ENCODE measurements at regions not wholly inside any gene's neighbourhood (a gene's known extent, or its start where the extent isn't known, plus 50 kb on each side); places are given as distances from the start of the nearest gene placed in this dataset.
A peak's percentile ranks its signal among the peaks of the same experiment; 100 is the strongest.

GRCh38 chr12:68102731-68103130 lies 56.8 kb downstream of the IFNG start:
- no peaks in the 10 kb centered on the region for H3K9me3 Mint-ChIP-seq
- peaks cover 5% of the 10 kb centered on the region for H3K4me1 Mint-ChIP-seq
- no peak overlapping the region for H3K4me3 Mint-ChIP-seq
- no peak overlapping the region for H3K27ac Mint-ChIP-seq
- ATAC-seq (no peak), DNase-seq (ENCODE audit: low spot score in 2 of 2) (no peak)
- H3K36me3 Mint-ChIP-seq: no peaks in the 10 kb centered on the region

- Mint-ChIP-seq H3K4me3 (no peak overlapping the region), H3K9me3 (no peaks in the 10 kb centered on the region), H3K27ac (no peak overlapping the region), H3K4me1 (peaks cover 5% of the 10 kb centered on the region), H3K36me3 (no peaks in the 10 kb centered on the region)
- DNase-seq (ENCODE audit: low spot score in 2 of 2) (no peak), ATAC-seq (no peak)
Observed at GRCh38 chr12:68102163-68102562, 57.4 kb downstream of the IFNG start.

GRCh38 chr12:68100241-68100640 lies 59.3 kb downstream of the IFNG start:
- H3K4me3 Mint-ChIP-seq: no peak overlapping the region
- no peak overlapping the region for H3K27ac Mint-ChIP-seq
- peaks cover 5% of the 10 kb centered on the region for H3K4me1 Mint-ChIP-seq
- no peaks in the 10 kb centered on the region for H3K9me3 Mint-ChIP-seq
- H3K36me3 Mint-ChIP-seq: no peaks in the 10 kb centered on the region
- no peak for DNase-seq (ENCODE audit: low spot score in 2 of 2)
- ATAC-seq: no peak

- DNase-seq (ENCODE audit: low spot score in 2 of 2) (no peak), ATAC-seq (no peak)
- no peaks in the 10 kb centered on the region for H3K36me3 Mint-ChIP-seq
- H3K9me3 Mint-ChIP-seq: no peaks in the 10 kb centered on the region
- H3K4me1 Mint-ChIP-seq: peaks cover 5% of the 10 kb centered on the region
- H3K27ac Mint-ChIP-seq: no peak overlapping the region
- no peak overlapping the region for H3K4me3 Mint-ChIP-seq
Observed at GRCh38 chr12:68098939-68099338, 60.6 kb downstream of the IFNG start.

- H3K4me1 Mint-ChIP-seq: peaks cover 12% of the 10 kb centered on the region
- H3K4me3 Mint-ChIP-seq: no peak overlapping the region
- H3K27ac Mint-ChIP-seq: no peak overlapping the region
- ATAC-seq: no peak
- H3K9me3 Mint-ChIP-seq: no peaks in the 10 kb centered on the region
- DNase-seq (ENCODE audit: low spot score in 2 of 2): no peak
- peaks cover 6% of the 10 kb centered on the region for H3K36me3 Mint-ChIP-seq
Observed at GRCh38 chr12:68097386-68097785, 62.2 kb downstream of the IFNG start.

GRCh38 chr12:68094645-68095395 lies 64.7 kb downstream of the IFNG start:
- Mint-ChIP-seq H3K4me3 (peak overlapping the region; percentile 9), H3K4me1 (peaks cover 12% of the 10 kb centered on the region), H3K9me3 (peaks cover 6% of the 10 kb centered on the region), H3K27ac (peak overlapping the region; percentile 8), H3K36me3 (peaks cover 6% of the 10 kb centered on the region)
- DNase-seq (ENCODE audit: low spot score in 2 of 2) (no peak), ATAC-seq (peak; percentile 39)

- H3K36me3 Mint-ChIP-seq: peaks cover 6% of the 10 kb centered on the region
- H3K4me3 Mint-ChIP-seq: peak overlapping the region; percentile 9
- H3K4me1 Mint-ChIP-seq: peaks cover 11% of the 10 kb centered on the region
- peak overlapping the region; percentile 8 for H3K27ac Mint-ChIP-seq
- H3K9me3 Mint-ChIP-seq: peaks cover 11% of the 10 kb centered on the region
- no peak for ATAC-seq
- DNase-seq (ENCODE audit: low spot score in 2 of 2): no peak
Observed at GRCh38 chr12:68094195-68094594, 65.3 kb downstream of the IFNG start.

- Mint-ChIP-seq H3K27ac (peak overlapping the region; percentile 30), H3K36me3 (peaks cover 6% of the 10 kb centered on the region), H3K4me3 (no peak overlapping the region), H3K4me1 (peaks cover 8% of the 10 kb centered on the region), H3K9me3 (peaks cover 14% of the 10 kb centered on the region)
- ATAC-seq (no peak), DNase-seq (ENCODE audit: low spot score in 2 of 2) (no peak)
Observed at GRCh38 chr12:68092976-68093375, 66.6 kb downstream of the IFNG start.

- ATAC-seq: no peak
- H3K36me3 Mint-ChIP-seq: peaks cover 6% of the 10 kb centered on the region
Observed at GRCh38 chr12:68089101-68089500, 70.4 kb downstream of the IFNG start.

GRCh38 chr12:68086019-68086603 lies 73.4 kb downstream of the IFNG start:
- Mint-ChIP-seq H3K9me3 (peaks cover 21% of the 10 kb centered on the region), H3K36me3 (no peaks in the 10 kb centered on the region), H3K27ac (no peak overlapping the region), H3K4me3 (no peak overlapping the region), H3K4me1 (peaks cover 16% of the 10 kb centered on the region)
- DNase-seq (ENCODE audit: low spot score in 2 of 2) (no peak), ATAC-seq (no peak)

More at GRCh38 chr12:68089101-68089500, 70.4 kb downstream of the IFNG start:
- no peak for DNase-seq (ENCODE audit: low spot score in 2 of 2)
- H3K27ac Mint-ChIP-seq: no peak overlapping the region
- H3K9me3 Mint-ChIP-seq: peaks cover 19% of the 10 kb centered on the region
- H3K4me3 Mint-ChIP-seq: no peak overlapping the region
- H3K4me1 Mint-ChIP-seq: peaks cover 12% of the 10 kb centered on the region

GRCh38 chr12:68081561-68081960 lies 78.0 kb downstream of the IFNG start:
- Mint-ChIP-seq H3K4me3 (no peak overlapping the region), H3K36me3 (no peaks in the 10 kb centered on the region), H3K4me1 (peaks cover 45% of the 10 kb centered on the region), H3K27ac (no peak overlapping the region), H3K9me3 (peaks cover 7% of the 10 kb centered on the region)
- DNase-seq (ENCODE audit: low spot score in 2 of 2): no peak
- peak; percentile 82 for ATAC-seq

GRCh38 chr12:68080577-68080976 lies 79.0 kb downstream of the IFNG start:
- ATAC-seq (peak; percentile 89), DNase-seq (ENCODE audit: low spot score in 2 of 2) (peak in 1 of 2 donors; percentile 66)
- peaks cover 45% of the 10 kb centered on the region for H3K4me1 Mint-ChIP-seq
- peak overlapping the region; percentile 63 for H3K27ac Mint-ChIP-seq
- H3K9me3 Mint-ChIP-seq: peaks cover 7% of the 10 kb centered on the region
- H3K4me3 Mint-ChIP-seq: peak overlapping the region; percentile 21
- H3K36me3 Mint-ChIP-seq: no peaks in the 10 kb centered on the region

- DNase-seq (ENCODE audit: low spot score in 2 of 2): no peak
- peak overlapping the region; percentile 36 for H3K4me3 Mint-ChIP-seq
- H3K36me3 Mint-ChIP-seq: no peaks in the 10 kb centered on the region
- peak overlapping the region; percentile 65 for H3K27ac Mint-ChIP-seq
- no peak for ATAC-seq
- peaks cover 50% of the 10 kb centered on the region for H3K4me1 Mint-ChIP-seq
- peaks cover 2% of the 10 kb centered on the region for H3K9me3 Mint-ChIP-seq
Observed at GRCh38 chr12:68078737-68079136, 80.8 kb downstream of the IFNG start.

GRCh38 chr12:68075416-68075815 lies 84.1 kb downstream of the IFNG start:
- ATAC-seq: no peak
- Mint-ChIP-seq H3K9me3 (no peaks in the 10 kb centered on the region), H3K27ac (no peak overlapping the region)

GRCh38 chr12:68074306-68075027 lies 85.1 kb downstream of the IFNG start:
- ATAC-seq: peak; percentile 55
- H3K4me3 Mint-ChIP-seq: peak overlapping the region; percentile 14
- no peaks in the 10 kb centered on the region for H3K9me3 Mint-ChIP-seq
- H3K4me1 Mint-ChIP-seq: peaks cover 34% of the 10 kb centered on the region
- no peak for DNase-seq (ENCODE audit: low spot score in 2 of 2)
- H3K36me3 Mint-ChIP-seq: no peaks in the 10 kb centered on the region
- peak overlapping the region; percentile 58 for H3K27ac Mint-ChIP-seq

More at GRCh38 chr12:68075416-68075815, 84.1 kb downstream of the IFNG start:
- DNase-seq (ENCODE audit: low spot score in 2 of 2): no peak
- Mint-ChIP-seq H3K4me1 (peaks cover 36% of the 10 kb centered on the region), H3K36me3 (no peaks in the 10 kb centered on the region), H3K4me3 (no peak overlapping the region)

Measured in stimulated activated effector memory CD8-positive, alpha-beta T cell treated with anti-CD3 and anti-CD28 coated beads, Interleukin-12 subunit alpha, Interleukin-12 subunit beta, amount 100 ng/mL, for 72 hours (primary cell).